RPMI7951 (cell line): ENCODE measurements at regions not wholly inside any gene's neighbourhood (a gene's known extent, or its start where the extent isn't known, plus 50 kb on each side); places are given as distances from the start of the nearest gene placed in this dataset.

Experiments
- DNase-seq: peaks from one replicate; pipeline ENCODE4 v3.0.0-alpha.2; 2012; ENCODE audit warnings: low read depth

DNA sequence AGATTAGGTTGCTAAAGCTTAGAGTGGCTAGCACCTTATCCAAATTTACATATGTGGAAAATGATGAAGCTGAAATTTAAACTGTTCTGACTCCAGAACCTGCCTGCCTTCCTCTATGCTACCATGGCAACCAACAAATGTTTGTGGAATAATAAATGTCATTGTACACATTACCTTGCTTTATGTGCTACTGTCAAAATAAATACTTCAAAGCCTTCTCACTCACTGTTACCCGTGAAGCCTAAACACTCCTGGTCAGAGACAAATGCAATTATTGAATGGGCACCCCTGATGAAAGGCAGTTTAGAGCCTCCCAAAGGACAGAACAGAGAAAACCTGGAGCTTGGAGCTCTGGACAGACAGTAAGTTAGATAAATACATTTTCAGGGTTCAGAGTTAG is 158.6 kb downstream of the FAM114A2 start:
- no peak for DNase-seq

DNA sequence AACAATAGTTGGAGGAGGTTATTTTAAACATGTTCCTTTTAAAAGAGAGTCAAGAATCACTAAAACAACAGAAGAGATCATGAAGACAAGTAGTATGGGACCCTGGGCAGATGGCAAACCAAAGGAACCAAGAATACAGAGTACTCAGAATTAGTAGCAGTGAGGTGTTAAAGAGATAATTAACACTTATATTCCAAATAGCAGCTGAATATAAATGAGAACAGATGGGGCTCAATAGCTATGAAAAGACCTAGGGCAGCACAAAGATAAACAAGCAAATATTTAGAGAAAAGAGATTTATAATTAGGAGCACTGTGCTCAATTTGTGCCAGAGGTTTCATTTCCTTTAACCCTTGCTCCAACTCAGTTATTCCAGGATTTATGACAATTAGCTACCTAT is 159.1 kb downstream of the FAM114A2 start:
- DNase-seq: no peak

DNA sequence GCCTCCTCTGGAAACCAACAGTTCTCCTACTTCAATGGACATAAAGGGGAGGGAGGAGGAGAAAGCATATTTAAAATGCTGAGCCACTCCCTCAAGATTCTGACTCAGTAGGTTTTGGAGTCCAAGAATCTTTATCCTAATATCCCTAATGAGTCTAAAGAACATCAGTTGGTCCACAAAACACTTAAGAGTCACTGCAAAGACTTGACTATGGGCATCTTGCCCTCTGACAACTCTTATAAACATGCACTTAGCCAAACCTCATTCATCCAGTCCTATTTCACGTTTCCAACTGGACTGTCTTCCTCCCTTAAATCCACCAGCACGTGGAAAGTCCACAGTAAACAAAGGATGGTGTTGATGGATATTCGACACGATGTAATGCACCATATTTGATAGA is 172.5 kb downstream of the FAM114A2 start:
- no peak for DNase-seq

DNA sequence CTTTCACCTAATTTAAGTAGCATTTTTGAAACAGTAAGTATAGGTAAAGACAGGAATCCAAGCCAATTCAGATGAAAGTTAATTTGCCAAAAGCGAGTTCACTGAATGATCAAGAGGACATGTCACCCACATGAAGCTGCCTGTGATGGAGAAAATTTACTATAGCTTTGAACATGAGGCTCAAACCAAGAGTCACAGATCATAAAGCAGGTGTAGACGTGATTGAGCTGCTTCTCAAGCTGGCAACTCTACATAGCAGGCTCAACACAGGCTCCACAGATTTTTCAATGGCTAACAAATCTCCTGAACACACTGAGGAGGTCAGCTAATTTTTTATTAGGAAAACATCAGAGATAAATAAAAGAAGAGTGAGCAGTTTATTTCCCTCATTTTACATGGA is 173.7 kb downstream of the FAM114A2 start:
- DNase-seq: no peak

- DNase-seq: no peak
Measured at GRCh38 chr5:153863951-153864350, 174.8 kb downstream of the FAM114A2 start.
